NCI-H146 (cell line): ENCODE measurements at regions not wholly inside any gene's neighbourhood (a gene's known extent, or its start where the extent isn't known, plus 50 kb on each side); places are given as distances from the start of the nearest gene placed in this dataset.
"Not testable (repeated sequence)": the region's sequence is repeated elsewhere in the genome, so short reads cannot be mapped to it uniquely, and the experiment has no call there.

Experiments
- DNase-seq: peaks from one replicate; lab custom pipeline; 2025; lab: John Stamatoyannopoulos, UW

GRCh38 chr16:62391134-62391533 lies 354.9 kb upstream of the CDH8 start:
- no peak for DNase-seq

- DNase-seq, result no peak
Measured at GRCh38 chr16:62390214-62390613, 354.0 kb upstream of the CDH8 start.

GRCh38 chr16:62386411-62386810 lies 350.2 kb upstream of the CDH8 start:
- DNase-seq, result no peak

GRCh38 chr16:62383941-62384340 lies 347.7 kb upstream of the CDH8 start:
- no peak for DNase-seq

- no peak for DNase-seq
Measured at GRCh38 chr16:62370445-62370844, 334.2 kb upstream of the CDH8 start.

- DNase-seq, result no peak
Measured at GRCh38 chr16:62363501-62363900, 327.3 kb upstream of the CDH8 start.

- DNase-seq, result no peak
Measured at GRCh38 chr16:62353355-62353754, 317.1 kb upstream of the CDH8 start.

- DNase-seq, result no peak
Measured at GRCh38 chr16:62342216-62342615, 306.0 kb upstream of the CDH8 start.

- no peak for DNase-seq
Measured at GRCh38 chr16:62335356-62335755, 299.1 kb upstream of the CDH8 start.

- DNase-seq, result no peak
Measured at GRCh38 chr16:62321606-62322005, 285.4 kb upstream of the CDH8 start.

- no peak for DNase-seq
Measured at GRCh38 chr16:62298600-62298999, 262.4 kb upstream of the CDH8 start.

- no peak for DNase-seq
Measured at GRCh38 chr16:62294213-62294972, 258.2 kb upstream of the CDH8 start.

- DNase-seq, result no peak
Measured at GRCh38 chr16:62288990-62289629, 252.9 kb upstream of the CDH8 start.

- DNase-seq, result no peak
Measured at GRCh38 chr16:62280506-62280905, 244.3 kb upstream of the CDH8 start.

- no peak for DNase-seq
Measured at GRCh38 chr16:62277942-62278341, 241.7 kb upstream of the CDH8 start.

GRCh38 chr16:62276637-62277036 lies 240.4 kb upstream of the CDH8 start:
- DNase-seq, result no peak

- DNase-seq, result no peak
Measured at GRCh38 chr16:62272035-62272434, 235.8 kb upstream of the CDH8 start.

GRCh38 chr16:62261760-62262159 lies 225.5 kb upstream of the CDH8 start:
- DNase-seq, result no peak

GRCh38 chr16:62258931-62259435 lies 222.7 kb upstream of the CDH8 start:
- DNase-seq, result not testable (repeated sequence)

GRCh38 chr16:62256406-62256805 lies 220.2 kb upstream of the CDH8 start:
- DNase-seq, result peak; percentile 0

GRCh38 chr16:62254847-62255246 lies 218.6 kb upstream of the CDH8 start:
- DNase-seq, result no peak

- DNase-seq, result no peak
Measured at GRCh38 chr16:62254372-62254771, 218.1 kb upstream of the CDH8 start.

- DNase-seq, result no peak
Measured at GRCh38 chr16:62253966-62254365, 217.7 kb upstream of the CDH8 start.

- no peak for DNase-seq
Measured at GRCh38 chr16:62249069-62249468, 212.8 kb upstream of the CDH8 start.
